IMR-90 (cell line): ENCODE measurements at regions not wholly inside any gene's neighbourhood (a gene's known extent, or its start where the extent isn't known, plus 50 kb on each side); places are given as distances from the start of the nearest gene placed in this dataset.

Source experiments
- ATAC-seq: fragments of 200-7000 bp; cut with Tn5 transposase; 2 replicates; pipeline ENCODE4 v1.9.1; 2020; ENCODE audit warnings: low read depth, mild to moderate bottlenecking, moderate library complexity
- BruUV-seq: library from RNA; stranded (reverse); fragments of 400-500 nt; replicated peaks from 2 replicates; lab custom pipeline; 2021; lab: Mats Ljungman, UMichigan
- CTCF ChIA-PET: fragments of 300-600 bp; formaldehyde crosslinking; extraction: SDS; loops from one replicate; lab custom pipeline; 2021; ENCODE audit warnings: antibody characterized with exemption; lab: Yijun Ruan, JAX
- POLR2A ChIA-PET: fragments of 300-600 bp; sonication (Branson Sonifier 250); formaldehyde crosslinking; loops from one replicate; lab custom pipeline; 2022; ENCODE audit warnings: antibody characterized with exemption; ENCODE audit not compliant: unreplicated experiment; lab: Charles Lee
- DNase-seq: peaks from one replicate; pipeline ENCODE4 v3.0.0; 2013
- H2AFZ ChIP-seq: replicated peaks from 2 replicates; pipeline ENCODE3; 2013; ENCODE audit warnings: low read length, mild to moderate bottlenecking; ENCODE audit not compliant: poor library complexity
- H2AK5ac ChIP-seq: 2 replicates; pipeline ENCODE4 v1.6.1; 2013; ENCODE audit warnings: low read depth, low read length, inconsistent platforms
- H2AK9ac ChIP-seq: replicated peaks from 2 replicates; pipeline ENCODE3; 2013; ENCODE audit warnings: mild to moderate bottlenecking, low read depth, low read length, moderate library complexity; ENCODE audit not compliant: poor library complexity
- H2BK120ac ChIP-seq: 2 replicates; pipeline ENCODE4 v1.6.1; 2013; ENCODE audit warnings: low read depth, low read length, inconsistent platforms
- H2BK15ac ChIP-seq: 3 replicates; pipeline ENCODE4 v1.6.1; 2013; ENCODE audit warnings: low read depth, low read length, inconsistent platforms
- H2BK20ac ChIP-seq: 2 replicates; pipeline ENCODE4 v1.6.1; 2013; ENCODE audit warnings: low read depth, mild to moderate bottlenecking, inconsistent platforms, low read length, moderate library complexity
- H2BK5ac ChIP-seq: 2 replicates; pipeline ENCODE4 v1.6.1; 2013; ENCODE audit warnings: mild to moderate bottlenecking, low read depth, low read length, inconsistent platforms; ENCODE audit not compliant: poor library complexity, severe bottlenecking
- H3K14ac ChIP-seq: replicated peaks from 2 replicates; pipeline ENCODE4 v1.6.1; 2013; ENCODE audit warnings: low read depth, low read length, inconsistent platforms
- H3K18ac ChIP-seq: 2 replicates; pipeline ENCODE4 v1.6.1; 2013; ENCODE audit warnings: low read depth, low read length, control low read depth
- H3K23ac ChIP-seq: 2 replicates; pipeline ENCODE4 v1.6.1; 2013; ENCODE audit warnings: low read depth, low read length, inconsistent platforms
- H3K27ac ChIP-seq: 2 replicates; pipeline ENCODE4 v1.5.1; 2013; ENCODE audit warnings: mild to moderate bottlenecking, control low read depth, low read length; ENCODE audit not compliant: insufficient read depth
- H3K27me3 ChIP-seq: 2 replicates; pipeline ENCODE4 v1.6.1; 2013; ENCODE audit warnings: low read length; ENCODE audit not compliant: control insufficient read depth, insufficient read depth
- H3K36me3 ChIP-seq: 2 replicates; pipeline ENCODE4 v1.6.1; 2013; ENCODE audit warnings: low read length, mixed read lengths; ENCODE audit not compliant: control insufficient read depth, insufficient read depth
- H3K4ac ChIP-seq: 2 replicates; pipeline ENCODE4 v1.6.1; 2013; ENCODE audit warnings: low read depth, low read length, inconsistent platforms
- H3K4me1 ChIP-seq: 2 replicates; pipeline ENCODE4 v1.6.1; 2013; ENCODE audit warnings: low read length, mixed read lengths; ENCODE audit not compliant: control insufficient read depth, insufficient read depth
- H3K4me2 ChIP-seq: 2 replicates; pipeline ENCODE4 v1.6.1; 2013; ENCODE audit warnings: low read depth, mild to moderate bottlenecking, control low read depth, low read length, moderate library complexity
- H3K4me3 ChIP-seq: 2 replicates; pipeline ENCODE4 v1.5.1; 2013; ENCODE audit warnings: low read depth, mild to moderate bottlenecking, control low read depth, low read length, moderate library complexity; ENCODE audit not compliant: insufficient read depth
- H3K56ac ChIP-seq: 2 replicates; pipeline ENCODE4 v1.6.1; 2013; ENCODE audit warnings: low read length, inconsistent platforms; ENCODE audit not compliant: insufficient read depth; ENCODE audit errors: extremely low read depth
- H3K79me1 ChIP-seq, 2 experiments: 2 replicates each; pipeline ENCODE4 v1.6.1; 2013; ENCODE audit warnings: low read length in 2 of 2, inconsistent platforms in 1 of 2, low read depth in 1 of 2
- H3K9ac ChIP-seq: 2 replicates; pipeline ENCODE4 v1.6.1; 2013; ENCODE audit warnings: low read depth, low read length, control low read depth
- H3K9me1 ChIP-seq: 2 replicates; pipeline ENCODE4 v1.6.1; 2013; ENCODE audit warnings: low read length, inconsistent platforms; ENCODE audit not compliant: insufficient read depth
- H3K9me3 ChIP-seq: 2 replicates; pipeline ENCODE4 v1.6.1; 2013; ENCODE audit warnings: low read length; ENCODE audit not compliant: control insufficient read depth, insufficient read depth
- H4K20me1 ChIP-seq: 2 replicates; pipeline ENCODE4 v1.6.1; 2013; ENCODE audit warnings: low read length, inconsistent platforms; ENCODE audit not compliant: insufficient read depth
- H4K5ac ChIP-seq: 2 replicates; pipeline ENCODE4 v1.6.1; 2013; ENCODE audit warnings: mild to moderate bottlenecking, low read depth, low read length, control low read depth
- H4K8ac ChIP-seq, 2 experiments: 2 replicates each; pipeline ENCODE4 v1.6.1; 2013; ENCODE audit warnings: low read depth in 2 of 2, low read length in 2 of 2, control low read depth in 1 of 2, inconsistent platforms in 1 of 2
- H4K91ac ChIP-seq: 2 replicates; pipeline ENCODE4 v1.6.1; 2013; ENCODE audit warnings: low read depth, low read length, inconsistent platforms; ENCODE audit not compliant: insufficient read depth
- BHLHE40 ChIP-seq: fragments of 150-350 bp; IDR thresholded peaks from 2 replicates; pipeline ENCODE4 v1.6.1; 2016; ENCODE audit warnings: mild to moderate bottlenecking, low read depth, low read length
- CEBPB ChIP-seq: IDR thresholded peaks from 2 replicates; pipeline ENCODE4 v1.6.1; 2012; ENCODE audit warnings: low read depth, low read length, improper control_type of control experiment
- CHD1 ChIP-seq: IDR thresholded peaks from 2 replicates; pipeline ENCODE4 v1.6.1; 2012; ENCODE audit warnings: low read depth, low read length, improper control_type of control experiment
- ELK1 ChIP-seq: fragments of 150-350 bp; IDR thresholded peaks from 2 replicates; pipeline ENCODE4 v1.6.1; 2016; ENCODE audit warnings: low read depth, mild to moderate bottlenecking, low read length, moderate library complexity, borderline replicate concordance
- FOS ChIP-seq: fragments of 150-350 bp; IDR thresholded peaks from 2 replicates; pipeline ENCODE4 v1.6.1; 2016; ENCODE audit warnings: low read depth, low read length
- MAFK ChIP-seq: IDR thresholded peaks from 2 replicates; pipeline ENCODE4 v1.6.1; 2012; ENCODE audit warnings: low read depth, low read length, improper control_type of control experiment
- RCOR1 ChIP-seq: IDR thresholded peaks from 2 replicates; pipeline ENCODE4 v1.6.1; 2012; ENCODE audit warnings: mild to moderate bottlenecking, low read length, improper control_type of control experiment; ENCODE audit not compliant: insufficient replicate concordance
- WGBS, 2 experiments: methylation state at CpG; one replicate each; pipeline versions ENCODE4 v1.1.5 to v1.1.7; 2013; ENCODE audit warnings: missing lambda C conversion rate in 2 of 2; ENCODE audit not compliant: insufficient read length in 1 of 2; ENCODE audit errors: extremely low coverage in 2 of 2; 5-methylcytosine and 5-hydroxymethylcytosine counted together
- dilution Hi-C: fragments of 300-500 bp; cut with HindIII; formaldehyde crosslinking; loops from one replicate; pipeline ENCODE4 v1.14.3; 2018; ENCODE audit warnings: low sequenced_read_pairs; ENCODE audit not compliant: unreplicated experiment
- in situ Hi-C: fragments of 300-500 bp; cut with MboI; formaldehyde crosslinking; loops from 3 replicates; pipeline ENCODE4 v1.14.3; 2019; ENCODE audit warnings: low sequenced_read_pairs, inconsistent platforms, mixed read lengths
- intact Hi-C: fragments of 100-400 bp; cut with micrococcal nuclease; formaldehyde crosslinking; loops from 2 replicates; pipeline ENCODE4 v1.10.0; 2022

DNA sequence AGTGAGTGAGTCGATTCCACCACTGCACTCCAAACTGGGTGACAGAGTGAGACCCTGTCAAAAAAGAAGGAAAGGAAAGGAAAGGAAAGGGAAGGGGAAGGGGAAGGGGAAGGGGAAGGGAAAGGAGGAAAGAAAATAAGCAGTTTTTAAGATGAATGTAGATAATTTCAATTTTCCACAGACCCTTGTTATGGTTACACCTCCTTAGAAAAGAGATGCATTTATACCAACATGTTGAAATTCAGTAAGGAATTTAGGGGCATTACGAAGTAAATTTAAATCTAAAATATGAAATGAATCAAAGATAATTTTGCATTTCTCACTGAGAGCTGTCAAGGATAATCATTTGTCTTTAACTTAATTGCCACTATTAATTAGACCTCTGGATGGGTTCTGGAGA, 146.5 kb upstream of the TMC3 start:
- H2BK20ac ChIP-seq, result no peak overlapping the region
- H2AK5ac ChIP-seq, result no peak overlapping the region
- H3K18ac ChIP-seq, result no peak overlapping the region
- no peak overlapping the region for H2AK9ac ChIP-seq
- no peak overlapping the region for H4K5ac ChIP-seq
- no peaks in the 10 kb centered on the region; the same call in 1 of the 2 replicates for H3K27me3 ChIP-seq
- no peak overlapping the region for H3K9ac ChIP-seq
- no peak overlapping the region for H3K4me3 ChIP-seq
- H4K8ac ChIP-seq, result no peak overlapping the region
- H3K4me2 ChIP-seq, result no peak overlapping the region
- no peaks in the 10 kb centered on the region for H3K79me1 ChIP-seq
- no peaks in the 10 kb centered on the region for H3K9me1 ChIP-seq
- no peak overlapping the region for H3K4ac ChIP-seq
- H2BK120ac ChIP-seq, result no peak overlapping the region
- POLR2A ChIA-PET, result no interaction called here
- H4K20me1 ChIP-seq, result no peaks in the 10 kb centered on the region
- no peak overlapping the region for H2AFZ ChIP-seq
- TF ChIP-seq BHLHE40 (no peak), CEBPB (no peak), ELK1 (no peak), RCOR1 (no peak), CHD1 (no peak), FOS (no peak), MAFK (no peak)
- no peaks in the 10 kb centered on the region for H3K36me3 ChIP-seq
- H3K23ac ChIP-seq, result no peak overlapping the region
- dilution Hi-C loops, result no loop called here
- no peaks in the 10 kb centered on the region for H3K9me3 ChIP-seq
- no peak overlapping the region for H3K14ac ChIP-seq
- no peak overlapping the region for H4K91ac ChIP-seq
- H3K27ac ChIP-seq, result no peak overlapping the region
- no peak overlapping the region for H2BK15ac ChIP-seq
- WGBS, 2 experiments, result no CpG with 5 or more reads among the region's 2 CpGs
- in situ Hi-C loops, result no loop called here
- CTCF ChIA-PET, result no interaction called here
- intact Hi-C loops, result no loop called here
- no peak overlapping the region for H2BK5ac ChIP-seq
- H3K4me1 ChIP-seq, result peaks cover 2% of the 10 kb centered on the region; the same call in 1 of the 2 replicates
- no peak overlapping the region for H3K56ac ChIP-seq
- DNase-seq (no peak), ATAC-seq (no peak)
- no TSS peak for BruUV-seq
